HCT116 (cell line): ENCODE measurements at regions not wholly inside any gene's neighbourhood (a gene's known extent, or its start where the extent isn't known, plus 50 kb on each side); places are given as distances from the start of the nearest gene placed in this dataset.

Source experiments
- ATAC-seq: fragments of 200-7000 bp; cut with Tn5 transposase; 2 replicates; pipeline ENCODE4 v1.9.1; 2020; ENCODE audit warnings: mild to moderate bottlenecking, moderate library complexity
- BruUV-seq: library from RNA; stranded (reverse); fragments of 400-500 nt; replicated peaks from 2 replicates; lab custom pipeline; 2021; lab: Mats Ljungman, UMichigan
- CTCF ChIA-PET: fragments of 300-600 bp; sonication (Branson Sonifier 250); formaldehyde crosslinking; loops from one replicate; lab custom pipeline; 2021; ENCODE audit warnings: antibody characterized with exemption; lab: Charles Lee
- POLR2A ChIA-PET: fragments of 300-600, 350-600 bp; sonication (Branson Sonifier 250); formaldehyde crosslinking; loops from one replicate; lab custom pipeline; 2021; ENCODE audit warnings: antibody characterized with exemption; lab: Charles Lee
- RAD21 ChIA-PET, 2 experiments: fragments of 300-600 bp; sonication (Branson Sonifier 250); formaldehyde crosslinking; loops; one replicate each; lab custom pipeline; 2023; ENCODE audit warnings: low total read pairs in 2 of 2; ENCODE audit not compliant: uncharacterized antibody in 2 of 2, unreplicated experiment in 2 of 2, low non-redundant PET in 1 of 2; lab: Charles Lee
- DNase-seq: peaks from one replicate; pipeline ENCODE4 v3.0.0-alpha.2; 2010; ENCODE audit warnings: low read depth, low spot score
- H2AFZ ChIP-seq: fragments of 200-600 bp; shearing (Covaris generic), sonication (generic); 2 replicates; pipeline ENCODE4 v1.6.1; 2017; ENCODE audit warnings: low read depth, mixed run types, mixed read lengths, antibody characterized with exemption, low read length; ENCODE audit not compliant: poor library complexity, severe bottlenecking
- H3K27ac ChIP-seq: 2 replicates; pipeline ENCODE4 v1.5.1; 2012; ENCODE audit warnings: low read depth, low read length
- H3K27me3 ChIP-seq: fragments of 200-600 bp; sonication (generic); 2 replicates; pipeline ENCODE4 v1.6.1; 2016; ENCODE audit warnings: mixed run types, low read length, mixed read lengths; ENCODE audit not compliant: insufficient read depth
- H3K36me3 ChIP-seq, 2 experiments: fragments of 200-500 bp in 1 of 2; fragments of 200-600 bp in 1 of 2; sonication (Bioruptor generic) in 1 of 2; sonication (generic) in 1 of 2; 2 replicates each; pipeline versions ENCODE4 v1.5.1 to v1.6.1; 2014 to 2016; ENCODE audit warnings: low read length in 2 of 2, inconsistent platforms in 1 of 2, mixed read lengths in 1 of 2, mixed run types in 1 of 2; ENCODE audit not compliant: insufficient read depth in 2 of 2, control insufficient read depth in 1 of 2
- H3K4me1 ChIP-seq, 2 experiments: fragments of 200-600 bp in 1 of 2; sonication (generic) in 1 of 2; 2 replicates each; pipeline versions ENCODE4 v1.5.1 to v1.6.1; 2012 to 2017; ENCODE audit warnings: low read length in 2 of 2, inconsistent platforms in 1 of 2, mild to moderate bottlenecking in 1 of 2, mixed read lengths in 1 of 2, mixed run types in 1 of 2, moderate library complexity in 1 of 2; ENCODE audit not compliant: insufficient read depth in 2 of 2, control insufficient read depth in 1 of 2
- H3K4me2 ChIP-seq: fragments of 200-600 bp; sonication (generic); 2 replicates; pipeline ENCODE4 v1.6.1; 2017; ENCODE audit warnings: mixed run types, low read length, mixed read lengths
- H3K4me3 ChIP-seq, 2 experiments: fragments of 200-600 bp in 1 of 2; sonication (generic) in 1 of 2; replicated peaks in 1 of 2; 2 replicates each; pipeline ENCODE4 v1.5.1; 2011 to 2016; ENCODE audit warnings: low read length in 2 of 2, control low read depth in 1 of 2, low read depth in 1 of 2, mild to moderate bottlenecking in 1 of 2, mixed read lengths in 1 of 2, mixed run types in 1 of 2
- H3K79me2 ChIP-seq: fragments of 200-600 bp; sonication (generic); 2 replicates; pipeline ENCODE4 v1.6.1; 2017; ENCODE audit warnings: mild to moderate bottlenecking, mixed run types, low read length, moderate library complexity, mixed read lengths; ENCODE audit not compliant: insufficient read depth
- H3K9ac ChIP-seq: fragments of 200-600 bp; sonication (generic); 2 replicates; pipeline ENCODE4 v1.6.1; 2016; ENCODE audit warnings: low read length, mixed read lengths
- H3K9me2 ChIP-seq: fragments of 200-600 bp; sonication (generic), shearing (Covaris generic); 2 replicates; pipeline ENCODE4 v1.6.1; 2017; ENCODE audit warnings: mixed run types, mild to moderate bottlenecking, moderate library complexity; ENCODE audit not compliant: insufficient read depth
- H3K9me3 ChIP-seq, 2 experiments: fragments of 200-500 bp in 1 of 2; fragments of 200-600 bp in 1 of 2; sonication (Bioruptor generic) in 1 of 2; sonication (generic) in 1 of 2; 2 replicates each; pipeline ENCODE4 v1.6.1; 2014 to 2017; ENCODE audit warnings: low read length in 2 of 2, mixed read lengths in 2 of 2, inconsistent platforms in 1 of 2, low read depth in 1 of 2, mild to moderate bottlenecking in 1 of 2, mixed run types in 1 of 2, moderate library complexity in 1 of 2; ENCODE audit not compliant: control insufficient read depth in 1 of 2, insufficient read depth in 1 of 2
- H4K20me1 ChIP-seq: fragments of 200-600 bp; sonication (generic), shearing (Covaris generic); 2 replicates; pipeline ENCODE4 v1.6.1; 2017; ENCODE audit warnings: mixed run types, mild to moderate bottlenecking, moderate library complexity; ENCODE audit not compliant: insufficient read depth
- CBX3 ChIP-seq: IDR thresholded peaks from 2 replicates; pipeline ENCODE4 v1.6.1; 2012; ENCODE audit warnings: low read depth
- ELF1 ChIP-seq: IDR thresholded peaks from 2 replicates; pipeline ENCODE4 v1.6.1; 2012; ENCODE audit warnings: low read depth, borderline replicate concordance
- EZH2 ChIP-seq: fragments of 200-600 bp; sonication (generic); IDR thresholded peaks from 2 replicates; pipeline ENCODE4 v1.6.1; 2017; ENCODE audit warnings: antibody characterized with exemption, mixed run types
- EZH2phosphoT487 ChIP-seq: fragments of 200-600 bp; IDR thresholded peaks from 2 replicates; pipeline ENCODE4 v1.6.1; 2018; ENCODE audit warnings: antibody characterized with exemption, borderline replicate concordance
- POLR2A ChIP-seq: IDR thresholded peaks from 2 replicates; pipeline ENCODE4 v1.7.0; 2011; ENCODE audit warnings: borderline replicate concordance; ENCODE audit not compliant: insufficient read depth, insufficient read length; ENCODE audit errors: extremely low read depth
- POLR2AphosphoS5 ChIP-seq: IDR thresholded peaks from 2 replicates; pipeline ENCODE4 v1.6.1; 2011; ENCODE audit warnings: mild to moderate bottlenecking, low read depth, low read length, moderate library complexity
- RAD21 ChIP-seq: IDR thresholded peaks from 2 replicates; pipeline ENCODE4 v1.6.1; 2012; ENCODE audit warnings: low read depth, mild to moderate bottlenecking
- REST ChIP-seq: IDR thresholded peaks from 2 replicates; pipeline ENCODE4 v1.6.1; 2012; ENCODE audit warnings: low read depth
- SP1 ChIP-seq: IDR thresholded peaks from 2 replicates; pipeline ENCODE4 v1.6.1; 2012; ENCODE audit warnings: low read depth
- TCF7L2 ChIP-seq: IDR thresholded peaks from 2 replicates; pipeline ENCODE4 v1.7.0; 2011; ENCODE audit warnings: borderline replicate concordance, inconsistent platforms; ENCODE audit not compliant: insufficient read depth, insufficient read length; ENCODE audit errors: extremely low read depth
- ZBTB33 ChIP-seq: IDR thresholded peaks from 2 replicates; pipeline ENCODE4 v1.6.1; 2011; ENCODE audit warnings: mild to moderate bottlenecking, low read length, moderate library complexity; ENCODE audit not compliant: insufficient replicate concordance; ENCODE audit errors: extremely low read depth
- ZFX ChIP-seq: fragments of 450-650 bp; IDR thresholded peaks from 2 replicates; pipeline ENCODE4 v1.6.1; 2017
- ZNF274 ChIP-seq: fragments of 200-500 bp; sonication (Bioruptor generic); IDR thresholded peaks from 2 replicates; pipeline ENCODE4 v1.6.1; 2014; ENCODE audit warnings: mild to moderate bottlenecking, low read depth, low read length, inconsistent platforms
- intact Hi-C: fragments of 100-400 bp; cut with micrococcal nuclease; formaldehyde crosslinking; loops from 2 replicates; pipeline ENCODE4 v1.10.0; 2022
- TF ChIP-seq, protein P1 (sequence below): IDR thresholded peaks from 2 replicates; pipeline ENCODE4 v1.6.1; 2012
- TF ChIP-seq, protein P2 (sequence below): IDR thresholded peaks from 2 replicates; pipeline ENCODE4 v1.6.1; 2012

DNA sequence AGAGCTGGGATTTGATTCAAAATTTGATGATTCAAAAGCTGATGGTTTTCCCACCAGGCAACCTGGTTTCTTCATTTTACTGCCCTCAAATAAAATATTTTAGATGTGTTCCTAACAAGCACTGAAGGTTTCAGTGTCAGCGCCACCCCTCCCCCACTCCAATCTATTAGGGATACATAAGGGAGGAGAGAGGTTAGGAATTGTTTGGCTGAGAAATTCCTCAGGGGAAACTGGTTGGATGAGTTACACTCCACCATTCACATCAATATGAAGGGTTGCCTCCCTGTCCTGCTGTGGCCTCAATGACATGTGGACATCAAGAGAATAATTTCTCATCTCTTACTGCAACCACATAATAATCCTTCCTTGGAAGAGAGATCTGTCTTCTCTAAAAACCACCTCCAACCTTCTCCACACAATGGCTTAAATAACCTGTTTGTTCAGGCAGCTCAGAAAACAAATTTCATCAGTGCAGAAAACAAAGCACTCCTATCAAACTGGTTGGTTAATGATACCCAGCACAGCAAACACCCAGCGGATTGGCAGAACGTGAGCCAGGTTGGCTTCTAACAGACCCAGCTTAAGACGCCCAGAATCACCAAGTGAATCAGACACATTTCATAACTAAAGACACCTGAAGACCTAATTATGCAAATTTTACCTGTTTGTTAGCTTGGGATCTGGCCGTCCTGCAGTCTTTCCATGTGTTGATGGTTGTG is 136.0 kb upstream of the SGK1 start:
- no peak overlapping the region for H2AFZ ChIP-seq
- ChIA-PET CTCF (no interaction called here), RAD21 (no interaction called here)
- no peaks in the 10 kb centered on the region for H3K27me3 ChIP-seq
- H3K4me1 ChIP-seq: peaks cover 3 to 6% of the 10 kb centered on the region in 2 experiments; a peak in 2 of 4 replicates
- H4K20me1 ChIP-seq: no peaks in the 10 kb centered on the region
- no peak overlapping the region for H3K27ac ChIP-seq
- TF ChIP-seq POLR2A: no peak
- no peak for TF ChIP-seq REST
- no peak for TF ChIP-seq SP1
- TF ChIP-seq, protein P1, sequence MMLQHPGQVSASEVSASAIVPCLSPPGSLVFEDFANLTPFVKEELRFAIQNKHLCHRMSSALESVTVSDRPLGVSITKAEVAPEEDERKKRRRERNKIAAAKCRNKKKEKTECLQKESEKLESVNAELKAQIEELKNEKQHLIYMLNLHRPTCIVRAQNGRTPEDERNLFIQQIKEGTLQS: no peak
- no peak for TF ChIP-seq ELF1
- no peak for TF ChIP-seq EZH2
- no peak for TF ChIP-seq ZNF274
- TF ChIP-seq POLR2AphosphoS5: no peak
- TF ChIP-seq TCF7L2: no peak
- no peak for TF ChIP-seq EZH2phosphoT487
- TF ChIP-seq, protein P2, sequence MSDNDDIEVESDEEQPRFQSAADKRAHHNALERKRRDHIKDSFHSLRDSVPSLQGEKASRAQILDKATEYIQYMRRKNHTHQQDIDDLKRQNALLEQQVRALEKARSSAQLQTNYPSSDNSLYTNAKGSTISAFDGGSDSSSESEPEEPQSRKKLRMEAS: no peak
- TF ChIP-seq CBX3: no peak
- TF ChIP-seq ZFX: no peak
- no peak for TF ChIP-seq RAD21
- TF ChIP-seq ZBTB33: no peak
- TF ChIP-seq, all 23 proteins: peak for 0
- Histone ChIP-seq H3K79me2 (no peaks in the 10 kb centered on the region), H3K9me3 (no peaks in the 10 kb centered on the region), H3K4me3 (no peak overlapping the region), H3K9ac (no peak overlapping the region), H3K4me2 (no peak overlapping the region; the same call in 1 of the 2 replicates), H3K9me2 (no peaks in the 10 kb centered on the region), H3K36me3 (no peaks in the 10 kb centered on the region)
- POLR2A ChIA-PET: no interaction called here
- no peak for ATAC-seq
- intact Hi-C loops: no loop called here
- no TSS peak for BruUV-seq
- no peak for DNase-seq
